Activated CD4-positive, alpha-beta memory T cell treated with anti-CD3 and anti-CD28 coated beads, Interleukin-2, amount 10 ng/mL, durations not matched to agents 7 days and 5 days (primary cell): ENCODE measurements at regions not wholly inside any gene's neighbourhood (a gene's known extent, or its start where the extent isn't known, plus 50 kb on each side); places are given as distances from the start of the nearest gene placed in this dataset.

Experiments used
- CTCF ChIA-PET: fragments of 350-600 bp; sonication (Branson Sonifier 250); formaldehyde crosslinking; loops from one replicate; lab custom pipeline; 2021; ENCODE audit warnings: antibody characterized with exemption, inconsistent platforms; lab: Charles Lee
- POLR2A ChIA-PET: fragments of 350-600 bp; sonication (Branson Sonifier 250); formaldehyde crosslinking; loops from one replicate; lab custom pipeline; 2021; ENCODE audit warnings: antibody characterized with exemption; lab: Charles Lee
- DNase-seq: peaks from one replicate; pipeline ENCODE4 v3.0.0-alpha.2; 2020
- H3K27ac Mint-ChIP-seq: one replicate; pipeline ENCODE4 v1.8.0; 2021; ENCODE audit warnings: mild to moderate bottlenecking, mixed read lengths
- H3K27me3 Mint-ChIP-seq: one replicate; pipeline ENCODE4 v1.8.0; 2021; ENCODE audit warnings: mixed read lengths
- H3K36me3 Mint-ChIP-seq: one replicate; pipeline ENCODE4 v1.8.0; 2021; ENCODE audit warnings: low read depth, mixed read lengths
- H3K4me1 Mint-ChIP-seq: one replicate; pipeline ENCODE4 v1.8.0; 2021; ENCODE audit warnings: mixed read lengths
- H3K4me3 Mint-ChIP-seq: one replicate; pipeline ENCODE4 v1.8.0; 2021; ENCODE audit warnings: mild to moderate bottlenecking, mixed read lengths
- H3K9me3 Mint-ChIP-seq: one replicate; pipeline ENCODE4 v1.8.0; 2021; ENCODE audit warnings: mixed read lengths

DNA sequence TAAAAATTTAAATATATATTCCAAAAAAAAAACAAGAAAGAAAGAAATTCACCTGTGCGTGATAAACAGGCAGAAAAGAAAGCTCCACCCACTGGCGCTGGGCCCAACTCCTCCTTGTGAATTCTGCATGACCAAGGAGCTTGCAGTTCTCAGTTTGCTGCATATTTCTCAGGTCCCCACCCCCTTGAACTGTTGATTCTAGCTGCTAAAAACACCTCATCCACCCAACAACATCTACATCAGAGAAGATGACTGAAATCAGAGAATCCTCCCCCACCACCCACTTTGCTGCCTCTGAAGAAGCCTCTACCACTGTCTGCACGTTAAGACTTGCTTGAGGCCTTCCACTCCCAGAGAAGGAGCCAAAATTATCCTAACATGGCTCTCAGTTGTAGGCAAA lies 104.8 kb downstream of the RGS2 start:
- no peaks in the 10 kb centered on the region for H3K36me3 Mint-ChIP-seq
- no peak for DNase-seq
- no peak overlapping the region for H3K27ac Mint-ChIP-seq
- ChIA-PET CTCF (interaction anchor here (1.0 kb wide), 1 partner anchor 21 kb away, joined by 3 read pairs; no protein-coding TSS in a partner anchor), POLR2A (no interaction called here)
- peaks cover 2% of the 10 kb centered on the region for H3K9me3 Mint-ChIP-seq
- no peaks in the 10 kb centered on the region for H3K4me1 Mint-ChIP-seq
- H3K4me3 Mint-ChIP-seq = no peak overlapping the region
- no peaks in the 10 kb centered on the region for H3K27me3 Mint-ChIP-seq

DNA sequence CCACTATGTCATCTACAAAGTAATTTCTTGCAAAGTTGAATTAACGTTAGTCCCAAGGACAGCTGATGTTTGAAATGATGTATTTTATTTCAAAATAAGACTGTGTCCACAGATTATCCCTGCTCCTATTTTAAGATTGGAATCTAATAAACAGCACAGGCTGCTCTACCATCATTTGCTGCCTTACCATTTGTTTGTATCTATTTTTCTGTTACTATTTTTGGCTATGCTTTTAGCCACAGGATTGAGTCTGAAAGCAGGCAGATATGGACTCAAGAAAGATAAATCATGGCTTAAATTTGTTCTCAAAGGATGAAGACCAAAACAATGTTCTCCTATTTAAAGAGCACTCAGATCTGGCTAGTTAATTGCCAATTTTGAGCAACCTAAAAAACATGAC lies 105.3 kb downstream of the RGS2 start:
- Mint-ChIP-seq H3K9me3 (peaks cover 2% of the 10 kb centered on the region), H3K36me3 (no peaks in the 10 kb centered on the region), H3K27me3 (no peaks in the 10 kb centered on the region), H3K4me1 (no peaks in the 10 kb centered on the region), H3K27ac (no peak overlapping the region), H3K4me3 (no peak overlapping the region)
- DNase-seq = no peak
- ChIA-PET POLR2A (no interaction called here), CTCF (interaction anchor here (1.0 kb wide), 1 partner anchor 20 kb away, joined by 3 read pairs; no protein-coding TSS in a partner anchor)

DNA sequence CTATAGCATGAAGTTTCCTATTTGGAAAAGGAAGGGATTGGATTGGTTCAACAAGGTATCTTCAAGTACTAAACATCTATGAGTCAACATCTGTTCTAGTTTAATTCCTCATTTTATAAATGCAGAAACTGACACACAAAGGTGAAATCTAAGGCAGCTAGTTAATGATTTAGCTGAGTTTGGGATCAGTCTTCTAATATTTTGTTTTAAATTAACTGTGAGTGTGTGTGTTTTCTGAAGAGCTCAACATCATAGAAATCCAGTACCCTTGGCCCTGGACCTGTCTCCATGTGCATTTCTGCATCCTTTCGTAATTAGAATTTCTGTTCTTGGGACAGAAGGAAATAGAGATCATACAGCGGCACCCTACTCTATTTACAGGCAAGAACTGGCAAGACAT lies 105.9 kb downstream of the RGS2 start:
- Mint-ChIP-seq H3K4me3 (no peak overlapping the region), H3K9me3 (peaks cover 2% of the 10 kb centered on the region), H3K27me3 (no peaks in the 10 kb centered on the region), H3K27ac (no peak overlapping the region), H3K4me1 (no peaks in the 10 kb centered on the region), H3K36me3 (no peaks in the 10 kb centered on the region)
- ChIA-PET CTCF (no interaction called here), POLR2A (no interaction called here)
- no peak for DNase-seq

DNA sequence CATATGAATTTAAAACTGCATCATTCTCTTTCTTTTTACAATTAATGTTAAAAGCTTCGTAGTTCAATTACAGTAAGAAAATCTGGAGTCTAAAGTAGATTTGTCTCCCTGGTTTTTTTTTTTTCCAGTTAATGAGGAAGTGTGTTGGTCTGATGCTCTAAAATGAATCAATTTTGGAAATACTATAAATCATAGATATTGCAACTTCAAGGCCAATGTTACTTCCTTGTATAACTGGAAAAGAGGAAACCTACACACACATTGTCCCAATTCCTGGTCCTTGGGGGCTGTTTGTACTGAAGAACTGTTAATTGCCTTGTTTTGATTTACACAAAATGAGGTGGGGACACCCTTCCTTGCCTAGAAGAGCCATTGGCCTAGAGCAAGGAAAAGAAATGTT lies 107.2 kb downstream of the RGS2 start:
- no peak for DNase-seq
- Mint-ChIP-seq H3K27ac (no peak overlapping the region), H3K36me3 (no peaks in the 10 kb centered on the region), H3K4me1 (no peaks in the 10 kb centered on the region), H3K9me3 (no peaks in the 10 kb centered on the region), H3K27me3 (no peaks in the 10 kb centered on the region), H3K4me3 (no peak overlapping the region)
- CTCF ChIA-PET = no interaction called here
- POLR2A ChIA-PET = no interaction called here

GRCh38 chr1:192918259-192918658 lies 109.4 kb downstream of the RGS2 start:
- H3K4me1 Mint-ChIP-seq = no peaks in the 10 kb centered on the region

GRCh38 chr1:192920412-192920811 lies 111.6 kb downstream of the RGS2 start:
- POLR2A ChIA-PET = no interaction called here
- DNase-seq = no peak
- CTCF ChIA-PET = no interaction called here
- H3K36me3 Mint-ChIP-seq = no peaks in the 10 kb centered on the region
- H3K4me3 Mint-ChIP-seq = no peak overlapping the region
- H3K27ac Mint-ChIP-seq = no peak overlapping the region
- H3K4me1 Mint-ChIP-seq = no peaks in the 10 kb centered on the region
- H3K9me3 Mint-ChIP-seq = no peaks in the 10 kb centered on the region
- H3K27me3 Mint-ChIP-seq = no peaks in the 10 kb centered on the region

More at GRCh38 chr1:192918259-192918658, 109.4 kb downstream of the RGS2 start:
- DNase-seq = no peak
- ChIA-PET POLR2A (no interaction called here), CTCF (no interaction called here)
- no peaks in the 10 kb centered on the region for H3K27me3 Mint-ChIP-seq
- H3K36me3 Mint-ChIP-seq = no peaks in the 10 kb centered on the region
- no peaks in the 10 kb centered on the region for H3K9me3 Mint-ChIP-seq
- no peak overlapping the region for H3K4me3 Mint-ChIP-seq
- no peak overlapping the region for H3K27ac Mint-ChIP-seq

DNA sequence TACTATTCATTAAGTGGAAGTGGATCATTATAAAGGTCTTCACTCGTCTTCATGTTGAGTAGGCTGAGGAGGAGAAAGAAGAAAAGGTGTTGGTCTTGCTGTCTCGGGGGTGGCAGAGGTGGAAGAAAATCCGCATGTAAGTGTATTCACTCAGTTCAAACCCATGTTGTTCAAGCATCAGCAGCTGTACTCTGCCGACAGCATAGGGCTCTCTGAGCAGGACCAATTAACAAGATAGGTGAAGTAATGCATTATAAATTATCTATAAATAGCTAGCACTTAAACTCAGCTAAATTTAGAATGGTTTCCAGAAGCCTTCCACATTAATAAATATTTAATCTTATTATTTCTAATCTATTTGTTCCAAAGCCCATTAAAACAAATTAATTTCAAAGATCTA lies 116.8 kb downstream of the RGS2 start:
- H3K27me3 Mint-ChIP-seq = peaks cover 8% of the 10 kb centered on the region
- no peak overlapping the region for H3K4me3 Mint-ChIP-seq
- no peaks in the 10 kb centered on the region for H3K9me3 Mint-ChIP-seq
- no peak overlapping the region for H3K27ac Mint-ChIP-seq
- DNase-seq = no peak
- H3K36me3 Mint-ChIP-seq = no peaks in the 10 kb centered on the region
- H3K4me1 Mint-ChIP-seq = no peaks in the 10 kb centered on the region
- POLR2A ChIA-PET = no interaction called here
- CTCF ChIA-PET = no interaction called here

DNA sequence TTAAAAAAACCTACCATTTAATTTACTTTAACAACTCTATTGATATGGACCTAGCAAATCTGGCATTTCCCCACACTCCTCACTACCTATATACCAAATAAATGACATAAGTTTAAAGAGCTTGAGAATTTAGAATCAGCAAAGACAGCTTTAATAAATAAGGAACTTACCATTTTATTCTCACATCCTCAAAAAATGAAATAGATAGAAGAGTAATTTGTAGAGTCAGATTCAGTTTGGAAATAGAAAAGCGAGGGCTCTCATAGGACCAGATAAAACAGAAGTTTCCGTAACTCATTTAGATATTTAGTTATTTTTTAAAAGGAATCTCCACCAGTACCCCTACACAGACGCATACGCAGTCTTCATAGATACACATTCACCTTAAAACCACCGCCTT lies 117.9 kb downstream of the RGS2 start:
- H3K27me3 Mint-ChIP-seq = peaks cover 8% of the 10 kb centered on the region
- no peak overlapping the region for H3K4me3 Mint-ChIP-seq
- CTCF ChIA-PET = no interaction called here
- POLR2A ChIA-PET = no interaction called here
- no peaks in the 10 kb centered on the region for H3K9me3 Mint-ChIP-seq
- no peaks in the 10 kb centered on the region for H3K4me1 Mint-ChIP-seq
- no peak for DNase-seq
- no peaks in the 10 kb centered on the region for H3K36me3 Mint-ChIP-seq
- no peak overlapping the region for H3K27ac Mint-ChIP-seq

GRCh38 chr1:192927496-192927895 lies 118.7 kb downstream of the RGS2 start:
- Mint-ChIP-seq H3K4me3 (no peak overlapping the region), H3K27ac (no peak overlapping the region), H3K9me3 (no peaks in the 10 kb centered on the region), H3K36me3 (no peaks in the 10 kb centered on the region), H3K4me1 (no peaks in the 10 kb centered on the region), H3K27me3 (peaks cover 8% of the 10 kb centered on the region)
- ChIA-PET POLR2A (no interaction called here), CTCF (no interaction called here)
- no peak for DNase-seq

DNA sequence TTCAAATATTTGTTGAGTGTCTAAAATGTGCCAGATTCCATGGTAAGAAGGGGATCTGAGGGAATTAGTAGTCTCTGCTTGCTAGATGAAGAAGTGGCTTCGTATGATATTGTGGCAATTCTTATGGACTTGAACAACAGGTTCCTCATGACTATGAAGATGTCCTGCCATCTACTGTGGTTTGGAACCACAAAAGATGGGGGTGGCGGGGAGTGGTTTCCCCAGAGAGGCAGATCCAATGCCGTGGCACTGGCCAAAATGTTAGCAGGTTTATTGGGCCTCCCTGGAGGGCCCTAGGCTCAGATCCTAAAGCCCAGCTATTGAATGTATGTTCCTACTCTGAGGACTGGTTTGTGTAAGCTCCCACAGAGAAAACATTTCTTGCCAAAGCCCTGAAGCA lies 120.8 kb downstream of the RGS2 start:
- no peak overlapping the region for H3K27ac Mint-ChIP-seq
- no peaks in the 10 kb centered on the region for H3K9me3 Mint-ChIP-seq
- H3K4me3 Mint-ChIP-seq = no peak overlapping the region
- POLR2A ChIA-PET = no interaction called here
- H3K36me3 Mint-ChIP-seq = no peaks in the 10 kb centered on the region
- no peak for DNase-seq
- CTCF ChIA-PET = no interaction called here
- peaks cover 8% of the 10 kb centered on the region for H3K27me3 Mint-ChIP-seq
- peaks cover 6% of the 10 kb centered on the region for H3K4me1 Mint-ChIP-seq

GRCh38 chr1:192933744-192934143 lies 124.9 kb downstream of the RGS2 start:
- ChIA-PET CTCF (no interaction called here), POLR2A (interaction anchor here (1.0 kb wide), 1 partner anchor 126 kb away, joined by 5 read pairs; no protein-coding TSS in a partner anchor)
- no peaks in the 10 kb centered on the region for H3K9me3 Mint-ChIP-seq
- H3K27ac Mint-ChIP-seq = no peak overlapping the region
- peaks cover 23% of the 10 kb centered on the region for H3K4me1 Mint-ChIP-seq
- no peak overlapping the region for H3K4me3 Mint-ChIP-seq
- H3K36me3 Mint-ChIP-seq = no peaks in the 10 kb centered on the region
- no peak for DNase-seq
- no peaks in the 10 kb centered on the region for H3K27me3 Mint-ChIP-seq

- no peak overlapping the region for H3K27ac Mint-ChIP-seq
- H3K4me3 Mint-ChIP-seq = no peak overlapping the region
- DNase-seq = no peak
- H3K27me3 Mint-ChIP-seq = peaks cover 1% of the 10 kb centered on the region
- H3K4me1 Mint-ChIP-seq = peaks cover 25% of the 10 kb centered on the region
- no peaks in the 10 kb centered on the region for H3K36me3 Mint-ChIP-seq
- H3K9me3 Mint-ChIP-seq = no peaks in the 10 kb centered on the region
- ChIA-PET CTCF (no interaction called here), POLR2A (no interaction called here)
Observed at GRCh38 chr1:192936313-192937018, 122.7 kb downstream of the UCHL5 start.

- Mint-ChIP-seq H3K4me1 (peaks cover 25% of the 10 kb centered on the region), H3K9me3 (no peaks in the 10 kb centered on the region), H3K36me3 (no peaks in the 10 kb centered on the region), H3K27me3 (peaks cover 1% of the 10 kb centered on the region), H3K4me3 (no peak overlapping the region), H3K27ac (no peak overlapping the region)
- ChIA-PET CTCF (no interaction called here), POLR2A (no interaction called here)
- no peak for DNase-seq
Observed at GRCh38 chr1:192937128-192937527, 122.0 kb downstream of the UCHL5 start.

DNA sequence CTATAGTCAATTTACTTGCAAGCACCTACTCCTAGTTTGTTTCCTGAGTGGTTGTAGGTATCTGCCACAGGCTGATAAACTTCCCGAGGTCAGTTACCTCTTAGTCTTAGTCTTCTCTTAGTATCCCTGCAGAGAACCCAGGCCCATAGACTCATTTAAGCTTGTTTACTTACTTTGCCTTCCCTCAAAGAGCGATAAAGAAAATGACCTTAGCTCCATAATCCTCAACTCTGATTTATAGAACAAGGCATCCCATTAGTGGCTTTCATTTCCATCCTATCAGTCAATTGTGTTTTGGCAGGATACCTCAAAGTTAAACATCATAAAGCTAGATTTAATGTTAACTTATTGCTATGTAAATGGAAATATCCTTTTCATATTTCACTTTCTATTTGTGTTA lies 119.7 kb downstream of the UCHL5 start:
- CTCF ChIA-PET = no interaction called here
- H3K27ac Mint-ChIP-seq = no peak overlapping the region
- peaks cover 1% of the 10 kb centered on the region for H3K27me3 Mint-ChIP-seq
- no peaks in the 10 kb centered on the region for H3K36me3 Mint-ChIP-seq
- H3K4me1 Mint-ChIP-seq = peaks cover 19% of the 10 kb centered on the region
- no peak overlapping the region for H3K4me3 Mint-ChIP-seq
- POLR2A ChIA-PET = no interaction called here
- H3K9me3 Mint-ChIP-seq = no peaks in the 10 kb centered on the region
- no peak for DNase-seq
